Esophagus squamous epithelium (tissue), 5 donors: ENCODE measurements at regions not wholly inside any gene's neighbourhood (a gene's known extent, or its start where the extent isn't known, plus 50 kb on each side); places are given as distances from the start of the nearest gene placed in this dataset.

ENCODE experiments used
- DNase-seq: peaks from one replicate; lab custom pipeline; 2025; lab: John Stamatoyannopoulos, UW
- H3K27ac ChIP-seq, 4 donors: fragments of 200-600 bp; sonication (generic); one replicate each; pipeline ENCODE4 v1.5.1; 2016 to 2019; ENCODE audit warnings: mild to moderate bottlenecking in 1 of 4
- H3K27me3 ChIP-seq, 4 donors: fragments of 200-600 bp; sonication (generic); 1 replicate in 3 of 4; 2 replicates in 1 of 4; pipeline versions ENCODE4 v1.5.1 to v1.6.0; 2017 to 2021; ENCODE audit warnings: antibody characterized with exemption in 1 of 4
- H3K36me3 ChIP-seq, 3 donors: fragments of 200-600 bp; sonication (generic); one replicate each; pipeline ENCODE4 v1.5.1; 2016 to 2019
- H3K4me1 ChIP-seq, 3 donors: fragments of 200-600 bp; sonication (generic); one replicate each; pipeline ENCODE4 v1.5.1; 2017 to 2019
- H3K4me3 ChIP-seq, 4 donors: fragments of 200-600 bp; sonication (generic); 1 replicate in 3 of 4; 2 replicates in 1 of 4; pipeline ENCODE4 v1.5.1; 2016 to 2019; ENCODE audit warnings: mild to moderate bottlenecking in 2 of 4, moderate library complexity in 1 of 4
- H3K9me3 ChIP-seq, 3 donors: fragments of 200-600 bp; sonication (generic); one replicate each; pipeline ENCODE4 v1.5.1; 2016 to 2019
- CTCF ChIP-seq, 6 experiments: fragments of 450-650 bp in 4 of 6; fragments of 200-600 bp in 2 of 6; sonication (generic) in 2 of 6; IDR thresholded peaks; one replicate each; pipeline ENCODE4 v1.5.1; 2016 to 2019; ENCODE audit warnings: antibody characterized with exemption in 6 of 6, mild to moderate bottlenecking in 4 of 6, moderate library complexity in 4 of 6
- POLR2A ChIP-seq, 4 donors: fragments of 450-650 bp; IDR thresholded peaks; one replicate each; pipeline ENCODE4 v1.6.1; 2017; ENCODE audit warnings: antibody characterized with exemption in 4 of 4, mild to moderate bottlenecking in 4 of 4, moderate library complexity in 3 of 4
- WGBS, 2 donors: methylation state at CpG; one replicate each; pipeline ENCODE4 v1.1.5; 2018; 5-methylcytosine and 5-hydroxymethylcytosine counted together
- intact Hi-C: fragments of 100-400 bp; cut with DNase I; formaldehyde crosslinking; loops from one replicate; pipeline ENCODE4 v1.15.0; 2022
- donor health status: DM: yes; HTN: yes; CAD: no.

GRCh38 chr11:134598368-134598767 lies 186.3 kb upstream of the B3GAT1 start:
- DNase-seq, result no peak
- no peak for TF ChIP-seq POLR2A (IDR thresholded peaks at IDR 0.05)
- no peak for TF ChIP-seq CTCF (IDR thresholded peaks at IDR 0.05)
- Histone ChIP-seq H3K9me3 (no peaks in the 10 kb centered on the region), H3K27ac (no peak overlapping the region), H3K36me3 (no peaks in the 10 kb centered on the region), H3K4me1 (no peaks in the 10 kb centered on the region), H3K4me3 (no peak overlapping the region), H3K27me3 (peaks cover 0 to 10% (median 0%) of the 10 kb centered on the region in 4 donors)
- 67 to 69% methylated on average over 5 of the region's 5 CpGs for WGBS, 2 donors
- intact Hi-C loops, result no loop called here

GRCh38 chr11:134597452-134597851 lies 185.4 kb upstream of the B3GAT1 start:
- 94 to 95% methylated on average over 4 to 6 of the region's 8 CpGs for WGBS, 2 donors
- H3K4me1 ChIP-seq, result no peaks in the 10 kb centered on the region
- peaks cover 0 to 12% (median 0%) of the 10 kb centered on the region in 4 donors for H3K27me3 ChIP-seq
- H3K27ac ChIP-seq, result no peak overlapping the region
- no peak overlapping the region for H3K4me3 ChIP-seq
- DNase-seq, result no peak
- H3K36me3 ChIP-seq, result no peaks in the 10 kb centered on the region
- TF ChIP-seq CTCF (IDR thresholded peaks at IDR 0.05) (no peak), POLR2A (IDR thresholded peaks at IDR 0.05) (no peak)
- intact Hi-C loops, result no loop called here
- no peaks in the 10 kb centered on the region for H3K9me3 ChIP-seq

- no peak for DNase-seq
- H3K9me3 ChIP-seq, result no peaks in the 10 kb centered on the region
- WGBS, 2 donors, result 57 to 90% methylated on average over 1 to 3 of the region's 3 CpGs
- intact Hi-C loops, result no loop called here
- no peak for TF ChIP-seq CTCF (IDR thresholded peaks at IDR 0.05)
- no peak for TF ChIP-seq POLR2A (IDR thresholded peaks at IDR 0.05)
- H3K36me3 ChIP-seq, result no peaks in the 10 kb centered on the region
- H3K4me1 ChIP-seq, result no peaks in the 10 kb centered on the region
- H3K27ac ChIP-seq, result no peak overlapping the region
- no peak overlapping the region for H3K4me3 ChIP-seq
- H3K27me3 ChIP-seq, result peaks cover 0 to 14% (median 0%) of the 10 kb centered on the region in 4 donors
Observed at GRCh38 chr11:134596404-134596803, 184.4 kb upstream of the B3GAT1 start.

GRCh38 chr11:134592391-134592990 lies 180.4 kb upstream of the B3GAT1 start:
- no peak overlapping the region for H3K4me3 ChIP-seq
- H3K36me3 ChIP-seq, result no peaks in the 10 kb centered on the region
- peaks cover 0 to 11% (median 0%) of the 10 kb centered on the region in 4 donors for H3K27me3 ChIP-seq
- H3K9me3 ChIP-seq, result no peaks in the 10 kb centered on the region
- intact Hi-C loops, result no loop called here
- no peak overlapping the region for H3K27ac ChIP-seq
- DNase-seq, result no peak
- TF ChIP-seq POLR2A (IDR thresholded peaks at IDR 0.05) (no peak), CTCF (IDR thresholded peaks at IDR 0.05) (peak in 5 of 6 experiments; percentile 26 to 63 (median 37))
- no peaks in the 10 kb centered on the region for H3K4me1 ChIP-seq

GRCh38 chr11:134591338-134591737 lies 179.3 kb upstream of the B3GAT1 start:
- no peaks in the 10 kb centered on the region for H3K4me1 ChIP-seq
- intact Hi-C loops, result no loop called here
- H3K4me3 ChIP-seq, result no peak overlapping the region
- TF ChIP-seq POLR2A (IDR thresholded peaks at IDR 0.05) (no peak), CTCF (IDR thresholded peaks at IDR 0.05) (no peak)
- DNase-seq, result no peak
- no peaks in the 10 kb centered on the region for H3K9me3 ChIP-seq
- no peak overlapping the region for H3K27ac ChIP-seq
- peaks cover 0 to 9% (median 0%) of the 10 kb centered on the region in 4 donors for H3K27me3 ChIP-seq
- WGBS, 2 donors, result 78 to 87% methylated on average over 3 of the region's 3 CpGs
- H3K36me3 ChIP-seq, result no peaks in the 10 kb centered on the region
